Hepatocyte (in vitro differentiated cells): ENCODE measurements at regions not wholly inside any gene's neighbourhood (a gene's known extent, or its start where the extent isn't known, plus 50 kb on each side); places are given as distances from the start of the nearest gene placed in this dataset.

Experiments
- CTCF ChIP-seq: fragments of 200-600 bp; sonication (generic); IDR thresholded peaks from 2 replicates; pipeline ENCODE4 v1.5.1; 2016; ENCODE audit warnings: antibody characterized with exemption, mild to moderate bottlenecking; ENCODE audit not compliant: poor library complexity
- EZH2phosphoT487 ChIP-seq: fragments of 200-600 bp; sonication (generic); IDR thresholded peaks from one replicate; pipeline ENCODE4 v1.6.1; 2018; ENCODE audit warnings: antibody characterized with exemption, mild to moderate bottlenecking, low read depth, moderate library complexity; ENCODE audit not compliant: unreplicated experiment, severe bottlenecking

- TF ChIP-seq CTCF (no peak), EZH2phosphoT487 (no peak)
Measured at GRCh38 chr4:155474758-155475157, 98.0 kb upstream of the MAP9 start.
